GM18505 (cell line): ENCODE measurements at regions not wholly inside any gene's neighbourhood (a gene's known extent, or its start where the extent isn't known, plus 50 kb on each side); places are given as distances from the start of the nearest gene placed in this dataset.
"Not testable (repeated sequence)": the region's sequence is repeated elsewhere in the genome, so short reads cannot be mapped to it uniquely, and the experiment has no call there.

Source experiments
- ATAC-seq: cut with Tn5 transposase; IDR thresholded peaks from one replicate; pipeline ENCODE4 v1.9.1; 2021; ENCODE audit not compliant: unreplicated experiment
- POLR2A ChIP-seq: IDR thresholded peaks from 4 replicates; pipeline ENCODE4 v1.6.1; 2011; ENCODE audit warnings: borderline replicate concordance; ENCODE audit not compliant: insufficient read depth, insufficient read length; ENCODE audit errors: extremely low read depth

- no peak for ATAC-seq
- no peak for TF ChIP-seq POLR2A
Measured at GRCh38 chr16:13809765-13810164, 110.2 kb upstream of the ERCC4 start.

- ATAC-seq, result no peak
- TF ChIP-seq POLR2A, result no peak
Measured at GRCh38 chr16:13811834-13812233, 108.1 kb upstream of the ERCC4 start.

GRCh38 chr16:13816701-13817100, 103.3 kb upstream of the ERCC4 start:
- no peak for ATAC-seq
- TF ChIP-seq POLR2A, result no peak

- no peak for TF ChIP-seq POLR2A
- ATAC-seq, result no peak
Measured at GRCh38 chr16:13823501-13823900, 96.5 kb upstream of the ERCC4 start.

DNA sequence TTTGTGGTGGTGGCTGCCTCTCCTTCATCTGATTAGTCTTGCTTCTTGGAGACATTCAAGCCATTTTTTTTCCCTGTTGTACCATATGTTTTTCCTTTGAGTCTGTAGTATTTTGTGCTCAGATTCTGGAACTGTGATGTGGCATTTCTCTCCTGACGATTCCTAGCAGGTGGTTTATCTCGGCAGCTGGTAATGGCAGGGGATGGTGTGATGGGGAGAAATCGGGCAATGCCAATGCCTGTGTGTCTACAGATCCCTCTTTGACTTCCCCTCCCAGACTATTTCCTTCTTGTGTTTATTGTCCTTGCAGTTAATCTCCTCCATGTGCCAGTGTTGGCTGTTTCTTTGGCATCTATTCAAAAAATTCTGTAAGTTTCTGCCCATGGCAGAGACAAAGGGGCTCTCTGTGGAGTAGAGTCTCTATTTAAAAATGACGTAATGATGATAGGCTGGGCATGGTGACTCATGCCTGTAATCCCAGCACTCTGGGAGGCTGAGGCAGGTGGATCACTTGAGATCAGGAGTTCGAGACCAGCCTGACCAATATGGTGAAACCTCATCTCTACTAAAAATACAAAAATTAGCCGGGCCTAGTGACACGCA, 90.2 kb upstream of the ERCC4 start:
- TF ChIP-seq POLR2A, result no peak
- no peak for ATAC-seq

GRCh38 chr16:13833515-13833914, 86.4 kb upstream of the ERCC4 start:
- no peak for TF ChIP-seq POLR2A
- ATAC-seq, result no peak

GRCh38 chr16:13835387-13835786, 84.6 kb upstream of the ERCC4 start:
- no peak for TF ChIP-seq POLR2A

DNA sequence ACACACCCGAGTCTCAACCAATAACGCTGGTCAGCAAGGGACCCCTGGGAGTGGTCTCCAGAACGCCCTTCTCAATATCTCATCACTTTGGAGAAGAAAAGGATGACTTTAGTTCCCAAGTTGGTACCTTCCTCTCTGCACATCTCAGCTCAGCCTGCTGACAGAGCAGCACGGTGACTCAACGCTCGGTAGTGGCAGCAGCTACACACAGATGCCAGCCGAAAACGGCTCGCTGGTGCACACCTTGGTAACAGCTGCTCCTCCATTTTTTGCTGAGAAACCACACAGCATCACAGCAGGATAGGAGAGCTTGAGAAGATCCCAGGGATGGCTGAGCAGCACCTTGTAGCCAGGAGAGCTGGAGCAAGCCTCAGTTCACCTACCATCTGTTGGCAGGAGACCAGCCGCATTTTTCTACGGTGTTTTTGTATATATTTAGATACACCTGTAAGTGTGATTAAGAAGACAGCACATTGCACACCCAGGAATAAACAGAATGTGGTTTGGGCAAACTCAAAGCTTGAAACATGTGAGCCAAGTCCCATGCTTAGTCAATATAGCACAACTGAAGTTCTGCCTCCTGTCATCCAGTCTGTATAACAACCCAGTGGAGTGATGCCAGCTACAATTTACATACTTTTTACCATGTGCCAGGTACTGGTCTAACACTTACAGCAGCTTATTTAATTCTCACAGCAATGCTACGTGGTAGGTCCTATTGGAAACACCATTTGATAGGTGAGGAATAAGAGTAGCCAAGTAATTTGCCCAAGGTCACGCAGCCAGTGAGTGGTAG, 83.8 kb upstream of the ERCC4 start:
- no peak for ATAC-seq
- TF ChIP-seq POLR2A, result no peak

More at GRCh38 chr16:13835387-13835786, 84.6 kb upstream of the ERCC4 start:
- no peak for ATAC-seq

DNA sequence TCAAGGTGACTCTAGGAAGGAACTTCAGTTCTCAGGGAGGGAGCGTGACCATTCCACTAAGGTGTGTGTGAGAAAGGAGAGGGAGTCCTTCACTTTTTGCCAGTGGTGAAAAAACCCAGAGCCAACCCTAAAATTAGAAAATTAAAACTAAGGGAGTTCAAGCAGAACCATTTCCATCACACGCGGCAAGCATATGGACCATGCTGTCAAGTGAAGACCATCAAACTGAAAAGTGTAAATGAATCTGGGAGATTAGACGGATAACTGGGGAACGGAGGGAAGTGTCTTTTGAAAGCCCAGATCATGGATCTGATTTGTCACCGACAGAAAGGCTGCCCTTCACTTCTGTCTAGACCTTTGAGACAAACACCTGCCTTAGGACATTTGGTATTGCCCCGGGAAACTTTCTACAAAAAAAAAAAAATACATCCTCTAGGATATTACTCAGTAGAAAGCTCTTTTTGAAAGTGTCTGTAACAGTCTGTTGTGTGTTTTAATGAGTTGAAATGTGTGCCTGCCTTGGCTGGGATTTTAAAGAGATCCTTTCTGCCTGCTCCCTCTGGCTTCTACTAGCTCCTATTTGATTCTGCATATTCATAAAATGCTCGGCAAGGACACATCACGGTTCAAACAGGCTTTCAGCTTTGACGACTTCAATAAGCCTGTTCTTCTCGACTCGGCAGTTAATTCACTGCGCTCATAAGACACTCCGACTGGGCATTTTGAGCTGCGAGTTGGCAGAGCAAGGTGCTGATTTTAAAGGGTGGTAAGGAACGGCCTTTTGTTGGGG, 81.4 kb upstream of the ERCC4 start:
- no peak for TF ChIP-seq POLR2A
- ATAC-seq, result no peak

GRCh38 chr16:13839577-13839976, 80.4 kb upstream of the ERCC4 start:
- no peak for ATAC-seq
- no peak for TF ChIP-seq POLR2A

GRCh38 chr16:13845232-13845631, 74.7 kb upstream of the ERCC4 start:
- ATAC-seq, result no peak
- no peak for TF ChIP-seq POLR2A

DNA sequence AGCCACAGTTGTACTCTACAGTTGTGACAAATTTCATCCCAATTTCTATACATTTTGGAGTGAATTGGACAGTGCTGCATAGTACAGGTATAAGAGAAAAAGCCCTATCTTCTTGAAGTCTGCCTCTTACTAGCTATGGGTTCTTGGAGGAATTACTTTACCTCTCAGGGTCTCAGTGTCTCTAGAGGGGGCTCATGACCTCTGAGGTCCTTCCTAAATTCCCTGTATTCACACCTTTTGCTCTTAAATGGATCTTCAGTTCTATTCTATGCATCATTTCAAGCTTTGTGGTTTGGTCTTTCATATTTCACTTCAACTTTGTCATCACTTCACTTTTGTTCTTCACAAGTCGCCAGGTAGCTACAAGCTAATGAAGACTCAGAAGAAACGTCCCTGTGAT, 71.2 kb upstream of the ERCC4 start:
- ATAC-seq, result no peak
- TF ChIP-seq POLR2A, result no peak

DNA sequence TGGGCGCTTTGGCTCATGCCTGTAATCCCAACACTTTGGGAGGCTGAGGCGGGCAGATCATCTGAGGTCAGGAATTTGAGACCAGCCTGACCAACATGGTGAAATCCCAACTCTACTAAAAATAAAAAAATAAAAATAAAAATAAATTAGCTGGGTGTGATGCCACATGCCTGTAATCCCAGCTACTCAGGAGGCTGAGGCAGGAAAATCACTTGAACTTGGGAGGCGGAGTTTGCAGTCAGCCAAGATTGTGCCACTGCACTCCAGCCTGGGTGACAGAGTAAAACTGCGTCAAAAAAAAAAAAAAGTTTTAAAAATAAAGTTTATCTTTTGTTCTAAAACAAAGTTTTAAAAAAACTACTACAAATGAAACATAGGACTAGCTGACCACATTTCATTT, 69.8 kb upstream of the ERCC4 start:
- ATAC-seq, result not testable (repeated sequence)

DNA sequence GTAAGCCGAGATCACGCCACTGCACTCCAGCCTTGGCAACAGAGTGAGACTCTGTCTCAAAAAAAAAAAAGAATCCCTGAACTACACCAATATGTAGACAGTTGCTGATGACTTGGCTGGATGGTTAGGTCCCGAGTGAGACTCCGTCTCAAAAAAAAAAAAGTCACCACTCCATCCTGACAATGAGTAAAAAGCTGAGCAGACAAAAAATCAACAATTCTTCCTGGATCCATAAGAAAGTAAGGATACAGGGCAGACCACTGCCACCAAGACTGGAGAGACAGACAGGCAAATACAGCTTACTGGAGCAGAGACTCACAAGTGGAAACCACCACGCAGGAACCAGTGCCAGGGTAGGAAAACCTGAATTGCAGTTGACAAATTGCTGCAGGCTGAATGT, 67.1 kb upstream of the ERCC4 start:
- no peak for ATAC-seq
- no peak for TF ChIP-seq POLR2A
